Central memory CD8-positive, alpha-beta T cell (primary cell): ENCODE measurements at regions not wholly inside any gene's neighbourhood (a gene's known extent, or its start where the extent isn't known, plus 50 kb on each side); places are given as distances from the start of the nearest gene placed in this dataset.

Experiments used
- ATAC-seq: fragments of 150-1000 bp; cut with Tn5 transposase; replicated peaks from 2 replicates; pipeline ENCODE4 v1.10.0; 2022; ENCODE audit warnings: mild to moderate bottlenecking, moderate FRiP score, moderate number of reproducible peaks; ENCODE audit not compliant: poor library complexity, severe bottlenecking; ENCODE audit errors: extremely low read depth
- DNase-seq, 2 donors: peaks; one replicate each; pipeline ENCODE4 v3.0.0; 2021; ENCODE audit warnings: low spot score in 2 of 2
- H3K27ac Mint-ChIP-seq: one replicate; pipeline ENCODE4 v1.8.0; 2022; ENCODE audit warnings: low read depth, mild to moderate bottlenecking, moderate library complexity, mixed read lengths
- H3K27me3 Mint-ChIP-seq: one replicate; pipeline ENCODE4 v1.8.0; 2022; ENCODE audit warnings: mixed read lengths
- H3K36me3 Mint-ChIP-seq: one replicate; pipeline ENCODE4 v1.8.0; 2022; ENCODE audit warnings: mild to moderate bottlenecking, moderate library complexity, mixed read lengths; ENCODE audit not compliant: insufficient read depth
- H3K4me1 Mint-ChIP-seq: one replicate; pipeline ENCODE4 v1.8.0; 2022; ENCODE audit warnings: mixed read lengths
- H3K4me3 Mint-ChIP-seq: one replicate; pipeline ENCODE4 v1.8.0; 2022; ENCODE audit warnings: mild to moderate bottlenecking, moderate library complexity, mixed read lengths
- H3K9me3 Mint-ChIP-seq: one replicate; pipeline ENCODE4 v1.8.0; 2022; ENCODE audit warnings: mixed read lengths

- no peak overlapping the region for H3K4me3 Mint-ChIP-seq
- DNase-seq (no peak), ATAC-seq (no peak)
- peaks cover 22% of the 10 kb centered on the region for H3K27me3 Mint-ChIP-seq
- H3K9me3 Mint-ChIP-seq, result no peaks in the 10 kb centered on the region
- H3K36me3 Mint-ChIP-seq, result no peaks in the 10 kb centered on the region
- H3K27ac Mint-ChIP-seq, result no peak overlapping the region
- no peaks in the 10 kb centered on the region for H3K4me1 Mint-ChIP-seq
Measured at GRCh38 chr11:70886256-70886655, 366.1 kb downstream of the SHANK2 start.

GRCh38 chr11:70886676-70887541 is 365.5 kb downstream of the SHANK2 start:
- H3K27ac Mint-ChIP-seq, result no peak overlapping the region
- H3K4me3 Mint-ChIP-seq, result no peak overlapping the region
- ATAC-seq, result no peak
- peaks cover 17% of the 10 kb centered on the region for H3K27me3 Mint-ChIP-seq
- no peak for DNase-seq
- H3K36me3 Mint-ChIP-seq, result no peaks in the 10 kb centered on the region
- H3K4me1 Mint-ChIP-seq, result no peaks in the 10 kb centered on the region
- no peaks in the 10 kb centered on the region for H3K9me3 Mint-ChIP-seq

- H3K36me3 Mint-ChIP-seq, result no peaks in the 10 kb centered on the region
- no peaks in the 10 kb centered on the region for H3K9me3 Mint-ChIP-seq
- H3K27ac Mint-ChIP-seq, result no peak overlapping the region
- H3K4me1 Mint-ChIP-seq, result no peaks in the 10 kb centered on the region
- DNase-seq, result no peak
- H3K27me3 Mint-ChIP-seq, result peaks cover 11% of the 10 kb centered on the region
- no peak overlapping the region for H3K4me3 Mint-ChIP-seq
- ATAC-seq, result no peak
Measured at GRCh38 chr11:70887542-70887827, 364.9 kb downstream of the SHANK2 start.

- no peaks in the 10 kb centered on the region for H3K4me1 Mint-ChIP-seq
- no peaks in the 10 kb centered on the region for H3K9me3 Mint-ChIP-seq
- no peaks in the 10 kb centered on the region for H3K36me3 Mint-ChIP-seq
- ATAC-seq (no peak), DNase-seq (no peak)
- peaks cover 9% of the 10 kb centered on the region for H3K27me3 Mint-ChIP-seq
- no peak overlapping the region for H3K27ac Mint-ChIP-seq
- no peak overlapping the region for H3K4me3 Mint-ChIP-seq
Measured at GRCh38 chr11:70888061-70888460, 364.3 kb downstream of the SHANK2 start.

- no peaks in the 10 kb centered on the region for H3K9me3 Mint-ChIP-seq
- ATAC-seq (no peak), DNase-seq (no peak)
- no peak overlapping the region for H3K4me3 Mint-ChIP-seq
- H3K4me1 Mint-ChIP-seq, result no peaks in the 10 kb centered on the region
- H3K27ac Mint-ChIP-seq, result no peak overlapping the region
- H3K36me3 Mint-ChIP-seq, result no peaks in the 10 kb centered on the region
- H3K27me3 Mint-ChIP-seq, result peaks cover 9% of the 10 kb centered on the region
Measured at GRCh38 chr11:70889411-70889810, 363.0 kb downstream of the SHANK2 start.

GRCh38 chr11:70891844-70892380 is 360.5 kb downstream of the SHANK2 start:
- Mint-ChIP-seq H3K27me3 (no peaks in the 10 kb centered on the region), H3K4me3 (no peak overlapping the region), H3K4me1 (no peaks in the 10 kb centered on the region), H3K36me3 (no peaks in the 10 kb centered on the region), H3K9me3 (peaks cover 2% of the 10 kb centered on the region), H3K27ac (no peak overlapping the region)
- no peak for ATAC-seq
- DNase-seq, result no peak

- Mint-ChIP-seq H3K9me3 (peaks cover 6% of the 10 kb centered on the region), H3K27me3 (no peaks in the 10 kb centered on the region), H3K36me3 (no peaks in the 10 kb centered on the region), H3K27ac (no peak overlapping the region), H3K4me1 (no peaks in the 10 kb centered on the region), H3K4me3 (no peak overlapping the region)
- DNase-seq, result no peak
- no peak for ATAC-seq
Measured at GRCh38 chr11:70892889-70893288, 359.5 kb downstream of the SHANK2 start.

- H3K36me3 Mint-ChIP-seq, result no peaks in the 10 kb centered on the region
- ATAC-seq, result no peak
Measured at GRCh38 chr11:70894566-70895365, 357.6 kb downstream of the SHANK2 start.

GRCh38 chr11:70895366-70895670 is 357.1 kb downstream of the SHANK2 start:
- Mint-ChIP-seq H3K27ac (no peak overlapping the region), H3K4me3 (no peak overlapping the region), H3K27me3 (no peaks in the 10 kb centered on the region)

More at GRCh38 chr11:70894566-70895365, 357.6 kb downstream of the SHANK2 start:
- Mint-ChIP-seq H3K4me3 (no peak overlapping the region), H3K27ac (no peak overlapping the region), H3K4me1 (no peaks in the 10 kb centered on the region), H3K27me3 (no peaks in the 10 kb centered on the region), H3K9me3 (peaks cover 6% of the 10 kb centered on the region)
- no peak for DNase-seq

GRCh38 chr11:70897429-70897828 is 354.9 kb downstream of the SHANK2 start:
- Mint-ChIP-seq H3K9me3 (peaks cover 6% of the 10 kb centered on the region), H3K27me3 (no peaks in the 10 kb centered on the region), H3K4me1 (no peaks in the 10 kb centered on the region), H3K4me3 (no peak overlapping the region), H3K36me3 (no peaks in the 10 kb centered on the region), H3K27ac (no peak overlapping the region)
- DNase-seq (no peak), ATAC-seq (no peak)

More at GRCh38 chr11:70895366-70895670, 357.1 kb downstream of the SHANK2 start:
- H3K4me1 Mint-ChIP-seq, result no peaks in the 10 kb centered on the region
- ATAC-seq, result no peak
- no peak for DNase-seq
- H3K36me3 Mint-ChIP-seq, result no peaks in the 10 kb centered on the region
- peaks cover 6% of the 10 kb centered on the region for H3K9me3 Mint-ChIP-seq

- H3K9me3 Mint-ChIP-seq, result peaks cover 6% of the 10 kb centered on the region
- no peak overlapping the region for H3K4me3 Mint-ChIP-seq
- H3K4me1 Mint-ChIP-seq, result no peaks in the 10 kb centered on the region
- peaks cover 7% of the 10 kb centered on the region for H3K27me3 Mint-ChIP-seq
- ATAC-seq (no peak), DNase-seq (no peak)
- no peaks in the 10 kb centered on the region for H3K36me3 Mint-ChIP-seq
- no peak overlapping the region for H3K27ac Mint-ChIP-seq
Measured at GRCh38 chr11:70899616-70900015, 352.8 kb downstream of the SHANK2 start.

- no peak for ATAC-seq
- no peaks in the 10 kb centered on the region for H3K4me1 Mint-ChIP-seq
- H3K27ac Mint-ChIP-seq, result no peak overlapping the region
Measured at GRCh38 chr11:70900540-70900939, 351.8 kb downstream of the SHANK2 start.

More at GRCh38 chr11:70900540-70900939, 351.8 kb downstream of the SHANK2 start:
- peaks cover 7% of the 10 kb centered on the region for H3K27me3 Mint-ChIP-seq
- DNase-seq, result no peak
- H3K36me3 Mint-ChIP-seq, result no peaks in the 10 kb centered on the region
- no peak overlapping the region for H3K4me3 Mint-ChIP-seq
- peaks cover 6% of the 10 kb centered on the region for H3K9me3 Mint-ChIP-seq
